HG03025 (cell line): ENCODE measurements at regions not wholly inside any gene's neighbourhood (a gene's known extent, or its start where the extent isn't known, plus 50 kb on each side); places are given as distances from the start of the nearest gene placed in this dataset.

Experiments
- ATAC-seq: cut with Tn5 transposase; IDR thresholded peaks from one replicate; pipeline ENCODE4 v1.9.1; 2021; ENCODE audit warnings: mild to moderate bottlenecking, moderate library complexity; ENCODE audit not compliant: unreplicated experiment, low FRiP score

- no peak for ATAC-seq
Observed at GRCh38 chr5:6806668-6807067, 93.4 kb downstream of the TENT4A start.

GRCh38 chr5:6808462-6808861 is 95.2 kb downstream of the TENT4A start:
- ATAC-seq: no peak

- no peak for ATAC-seq
Observed at GRCh38 chr5:6810641-6811405, 97.6 kb downstream of the TENT4A start.

GRCh38 chr5:6812091-6812490 is 98.9 kb downstream of the TENT4A start:
- ATAC-seq: no peak

GRCh38 chr5:6812800-6813731 is 99.8 kb downstream of the TENT4A start:
- no peak for ATAC-seq

GRCh38 chr5:6814816-6815215 is 101.6 kb downstream of the TENT4A start:
- ATAC-seq: no peak

- ATAC-seq: no peak
Observed at GRCh38 chr5:6818594-6819511, 105.6 kb downstream of the TENT4A start.

- ATAC-seq: no peak
Observed at GRCh38 chr5:6819521-6819920, 106.3 kb downstream of the TENT4A start.

GRCh38 chr5:6820851-6821479 is 107.7 kb downstream of the TENT4A start:
- no peak for ATAC-seq

- ATAC-seq: no peak
Observed at GRCh38 chr5:6822068-6822467, 108.8 kb downstream of the TENT4A start.

GRCh38 chr5:6822556-6823343 is 109.5 kb downstream of the TENT4A start:
- ATAC-seq: no peak

- no peak for ATAC-seq
Observed at GRCh38 chr5:6823996-6824395, 110.8 kb downstream of the TENT4A start.

- ATAC-seq: no peak
Observed at GRCh38 chr5:6825678-6826244, 112.5 kb downstream of the TENT4A start.

GRCh38 chr5:6826756-6827155 is 113.5 kb downstream of the TENT4A start:
- ATAC-seq: no peak

- peak; percentile 49 for ATAC-seq
Observed at GRCh38 chr5:6827526-6828219, 114.4 kb downstream of the TENT4A start.

GRCh38 chr5:6829150-6829784 is 116.0 kb downstream of the TENT4A start:
- ATAC-seq: peak; percentile 72

GRCh38 chr5:6830643-6831239 is 117.5 kb downstream of the TENT4A start:
- no peak for ATAC-seq
